Heart left ventricle (tissue), 13 donors: ENCODE measurements at regions not wholly inside any gene's neighbourhood (a gene's known extent, or its start where the extent isn't known, plus 50 kb on each side); places are given as distances from the start of the nearest gene placed in this dataset.

Experiments
- POLR2A ChIP-seq, 2 donors: fragments of 450-650 bp; IDR thresholded peaks; one replicate each; pipeline ENCODE4 v1.6.1; 2017; ENCODE audit warnings: antibody characterized with exemption in 2 of 2, mild to moderate bottlenecking in 2 of 2, moderate library complexity in 2 of 2
- TF ChIP-seq, protein P1 (sequence below), 12 donors: fragments of 200-600 bp; sonication (generic) in 4 of 12; IDR thresholded peaks; one replicate each; pipeline versions ENCODE4 v1.5.0 to v1.8.0; 2018 to 2022; ENCODE audit warnings: antibody characterized with exemption in 12 of 12, mild to moderate bottlenecking in 5 of 12
- donor health status: ischemic (EF 13 %, LVEDD 7.1; RV severe dilation, severe dysfunction).
- donor health status: DM: no; HTN: yes; CAD: no.
- donor health status: DM: no; HTN: no; CAD: no.
- donor health status: ischemic (EF 25% LVEDD 6.9; RV normal size, moderate dysfunction).
- donor health status: ischemic (EF 25% LVEDD 5.7; RV mildly dilated, moderate dysfunction).
- donor health status: ischemic (EF 35%, LVEDD 5.7; RV mildly dilated, moderate dysfunction).
- donor health status: nonischemic (EF 11% LVEDD 7.7; RV severe dilation, severe dysfunction).
- donor health status: DM: yes; HTN: yes; CAD: no.
- donor health status: PGD.
- donor health status: ischemic (EF 29% LVEDD 5.4; RV normal size, mild dysfunction).
- donor health status: nonischemic (EF 23%, LVEDD 6.1; RV moderate dilation, normal function).

DNA sequence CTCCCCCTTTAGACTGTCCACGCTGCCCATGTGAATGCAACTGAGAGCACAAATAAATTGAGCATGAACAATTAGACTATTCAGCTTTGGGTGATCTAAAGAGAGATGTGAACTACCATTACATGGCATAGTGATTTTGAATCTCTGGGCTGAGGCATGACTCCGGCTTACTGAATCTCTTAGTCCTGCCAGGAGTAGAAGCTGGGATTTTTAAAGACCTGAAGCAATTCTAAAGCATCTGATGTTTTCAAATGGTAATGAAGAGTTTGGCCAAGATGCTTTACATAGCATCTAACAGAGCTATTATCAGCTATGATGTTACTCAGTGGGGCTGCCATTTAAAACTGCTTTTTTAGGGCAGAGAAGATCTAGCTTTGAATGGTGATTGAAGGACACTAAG is 1059.1 kb downstream of the SORCS3 start:
- TF ChIP-seq, protein P1, sequence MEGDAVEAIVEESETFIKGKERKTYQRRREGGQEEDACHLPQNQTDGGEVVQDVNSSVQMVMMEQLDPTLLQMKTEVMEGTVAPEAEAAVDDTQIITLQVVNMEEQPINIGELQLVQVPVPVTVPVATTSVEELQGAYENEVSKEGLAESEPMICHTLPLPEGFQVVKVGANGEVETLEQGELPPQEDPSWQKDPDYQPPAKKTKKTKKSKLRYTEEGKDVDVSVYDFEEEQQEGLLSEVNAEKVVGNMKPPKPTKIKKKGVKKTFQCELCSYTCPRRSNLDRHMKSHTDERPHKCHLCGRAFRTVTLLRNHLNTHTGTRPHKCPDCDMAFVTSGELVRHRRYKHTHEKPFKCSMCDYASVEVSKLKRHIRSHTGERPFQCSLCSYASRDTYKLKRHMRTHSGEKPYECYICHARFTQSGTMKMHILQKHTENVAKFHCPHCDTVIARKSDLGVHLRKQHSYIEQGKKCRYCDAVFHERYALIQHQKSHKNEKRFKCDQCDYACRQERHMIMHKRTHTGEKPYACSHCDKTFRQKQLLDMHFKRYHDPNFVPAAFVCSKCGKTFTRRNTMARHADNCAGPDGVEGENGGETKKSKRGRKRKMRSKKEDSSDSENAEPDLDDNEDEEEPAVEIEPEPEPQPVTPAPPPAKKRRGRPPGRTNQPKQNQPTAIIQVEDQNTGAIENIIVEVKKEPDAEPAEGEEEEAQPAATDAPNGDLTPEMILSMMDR (IDR thresholded peaks at IDR 0.05): no peak
- TF ChIP-seq POLR2A (IDR thresholded peaks at IDR 0.05): no peak
